Suppressor macrophage treated with lipopolysaccharide for 1 hour (primary cell): ENCODE measurements at regions not wholly inside any gene's neighbourhood (a gene's known extent, or its start where the extent isn't known, plus 50 kb on each side); places are given as distances from the start of the nearest gene placed in this dataset.
"Not testable (repeated sequence)": the region's sequence is repeated elsewhere in the genome, so short reads cannot be mapped to it uniquely, and the experiment has no call there.

Source experiments
- DNase-seq, 3 donors: peaks; one replicate each; pipeline ENCODE4 v3.0.0-alpha.2; 2020 to 2022

- DNase-seq: no peak
These were observed 253.4 kb upstream of the CNTNAP4 start for GRCh38 chr16:76023835-76024234.

DNA sequence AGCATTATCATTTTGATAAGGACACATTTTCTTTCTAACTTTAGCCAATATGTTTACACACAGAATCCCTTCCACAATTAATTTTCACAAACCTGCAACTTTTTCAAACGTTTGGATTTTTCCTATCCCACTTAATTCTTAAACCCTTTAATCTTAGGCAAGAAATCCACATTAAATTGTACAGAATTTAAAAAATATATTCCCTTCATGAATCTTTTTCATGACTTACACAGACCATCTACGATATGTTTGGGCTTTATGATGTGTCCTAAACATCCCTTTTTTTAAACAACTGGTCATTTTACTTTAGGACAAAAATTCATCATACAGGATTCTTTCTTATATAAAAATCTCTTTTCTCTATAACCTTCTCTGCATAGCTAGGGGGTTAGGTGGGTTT lies 241.5 kb upstream of the CNTNAP4 start:
- no peak for DNase-seq

DNA sequence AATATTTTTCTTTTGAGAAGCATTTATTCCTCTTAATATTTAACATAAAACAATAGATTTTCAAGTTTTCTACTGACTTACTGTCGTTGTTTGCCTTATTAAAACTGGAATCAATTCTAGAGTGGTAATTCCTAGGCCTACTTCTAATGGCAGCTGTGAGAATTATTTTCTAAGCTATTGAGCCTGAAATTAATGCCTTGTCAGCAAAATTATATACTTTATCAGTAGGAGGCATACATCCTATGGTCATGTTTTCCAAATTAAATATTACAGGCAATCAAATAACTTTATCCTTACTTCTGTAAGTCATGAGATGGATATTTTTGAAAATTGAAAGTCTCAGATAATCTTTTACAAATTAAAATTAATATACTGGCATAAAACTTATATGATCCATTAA lies 239.1 kb upstream of the CNTNAP4 start:
- no peak for DNase-seq

- no peak for DNase-seq
These were observed 224.5 kb upstream of the CNTNAP4 start for GRCh38 chr16:76052725-76053124.

- no peak for DNase-seq
These were observed 218.0 kb upstream of the CNTNAP4 start for GRCh38 chr16:76059186-76059585.

- no peak for DNase-seq
These were observed 217.5 kb upstream of the CNTNAP4 start for GRCh38 chr16:76059701-76060100.

DNA sequence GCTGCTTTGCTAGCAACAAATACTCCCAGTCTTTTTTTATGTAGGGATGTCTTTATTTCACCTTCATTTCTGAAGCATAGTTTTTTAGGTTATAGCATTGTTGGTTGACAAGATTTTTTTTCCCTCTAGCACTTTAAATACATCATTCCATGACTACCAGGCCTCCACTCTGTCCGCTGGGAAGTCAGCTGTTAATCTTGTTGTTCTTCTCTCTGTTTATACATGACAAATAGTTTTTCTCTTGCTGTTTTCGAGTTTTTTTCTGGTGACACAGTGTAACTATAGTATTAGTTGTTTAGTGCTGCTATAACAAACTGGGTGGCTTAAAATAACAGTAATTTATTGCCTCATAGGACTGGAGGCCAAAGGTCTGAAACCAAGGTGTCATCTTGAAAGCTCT lies 205.5 kb upstream of the CNTNAP4 start:
- DNase-seq: no peak

DNA sequence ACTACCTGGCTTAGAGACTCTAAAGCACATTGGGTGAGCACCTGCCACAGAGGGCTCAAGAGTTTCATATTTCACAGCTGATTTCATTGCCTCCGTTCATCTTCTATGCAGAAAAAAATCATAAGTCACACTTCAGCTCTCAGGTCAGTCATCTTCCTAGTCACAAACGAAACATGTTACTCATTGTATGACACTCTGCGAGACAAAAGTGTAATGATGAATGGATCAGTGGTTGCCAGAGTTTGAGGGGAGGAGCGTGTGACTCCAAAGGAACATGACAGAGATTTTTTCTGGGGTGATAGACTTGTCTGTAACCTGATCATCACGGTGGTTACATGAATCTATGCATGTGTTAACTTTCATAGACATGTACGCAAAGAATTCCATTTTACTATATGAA lies 195.2 kb upstream of the CNTNAP4 start:
- DNase-seq: no peak

DNA sequence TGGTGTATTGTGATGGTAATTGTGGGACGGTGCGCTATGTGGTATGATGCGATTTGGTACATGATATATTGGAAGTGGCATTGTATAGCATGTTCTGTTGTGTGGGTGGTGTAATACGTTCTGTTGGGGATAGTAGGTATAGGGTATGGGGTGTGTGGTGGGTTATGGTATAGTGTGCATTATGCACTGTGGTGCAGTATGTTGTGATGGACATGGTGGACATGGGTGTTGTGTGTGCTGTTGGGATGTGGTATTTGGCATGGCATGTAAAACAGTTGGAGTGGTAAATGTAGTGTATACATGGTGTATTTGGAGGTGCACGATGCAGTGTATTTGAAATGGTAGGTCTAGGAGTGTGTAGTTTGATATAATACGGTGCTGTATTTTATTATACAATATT lies 170.6 kb upstream of the CNTNAP4 start:
- no peak for DNase-seq

GRCh38 chr16:76108460-76108859 lies 168.7 kb upstream of the CNTNAP4 start:
- no peak for DNase-seq

GRCh38 chr16:76114681-76115080 lies 162.5 kb upstream of the CNTNAP4 start:
- DNase-seq: peak in 2 of 3 donors; percentile 4 to 17

- DNase-seq: no peak
These were observed 158.9 kb upstream of the CNTNAP4 start for GRCh38 chr16:76118344-76118743.

DNA sequence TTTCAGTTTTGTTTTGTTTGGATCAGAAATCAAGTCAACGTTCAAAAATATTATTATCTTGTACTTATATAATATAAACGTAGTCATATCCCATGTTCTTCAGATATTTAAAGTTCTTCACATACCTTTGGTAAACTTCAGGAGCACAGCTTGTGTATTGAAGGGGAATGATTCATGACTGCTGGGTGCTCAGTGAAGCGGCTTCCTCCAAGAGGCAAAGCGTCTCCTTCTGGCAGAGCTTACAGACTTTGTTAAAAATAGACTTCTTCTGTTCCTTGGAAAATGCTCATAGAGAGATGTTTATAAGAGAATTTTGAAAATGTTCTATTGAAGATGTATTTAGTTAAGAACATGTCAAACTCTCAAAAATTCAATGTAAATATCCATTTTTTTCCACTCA lies 155.6 kb upstream of the CNTNAP4 start:
- DNase-seq: no peak

GRCh38 chr16:76123966-76124365 lies 153.2 kb upstream of the CNTNAP4 start:
- DNase-seq: no peak

DNA sequence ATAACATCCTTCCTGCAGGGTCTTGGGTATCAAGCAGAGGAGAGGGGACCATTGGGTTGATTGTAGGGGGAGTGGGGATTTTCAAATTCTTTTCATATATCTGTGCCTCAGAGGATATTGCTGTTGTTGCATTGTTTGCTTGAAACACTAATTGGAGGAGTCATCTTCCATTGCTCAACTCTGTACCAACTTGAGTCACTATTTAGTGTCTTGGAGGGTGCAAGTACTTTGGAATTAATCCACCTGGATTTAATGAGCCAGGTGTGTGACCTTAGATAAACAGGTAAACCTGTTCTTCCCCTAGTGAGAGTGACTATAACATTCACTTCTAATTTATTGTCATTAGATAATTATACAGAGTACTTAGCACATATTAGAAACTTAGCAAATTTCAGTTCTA lies 151.3 kb upstream of the CNTNAP4 start:
- DNase-seq: no peak

GRCh38 chr16:76138056-76138455 lies 139.1 kb upstream of the CNTNAP4 start:
- not testable (repeated sequence) for DNase-seq

- no peak for DNase-seq
These were observed 119.6 kb upstream of the CNTNAP4 start for GRCh38 chr16:76157629-76158028.

DNA sequence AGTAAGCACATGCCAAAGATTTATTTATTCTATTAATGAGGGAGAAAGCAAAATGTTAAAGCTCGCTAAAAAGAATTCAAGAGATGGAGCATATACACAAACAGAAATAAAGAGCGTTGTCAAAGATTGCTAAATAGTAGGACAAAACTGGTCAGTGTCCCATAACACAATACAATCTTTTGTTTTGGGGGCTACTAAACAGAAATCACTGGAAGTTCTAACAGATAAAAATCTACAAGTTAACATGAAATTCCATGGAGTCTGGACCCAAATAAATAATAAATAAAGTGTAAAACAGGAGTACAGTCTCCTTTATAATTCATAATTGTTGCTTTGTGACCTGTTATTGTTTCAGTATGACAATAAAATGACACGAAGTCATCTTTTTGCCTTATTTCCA lies 115.2 kb upstream of the CNTNAP4 start:
- DNase-seq: no peak

DNA sequence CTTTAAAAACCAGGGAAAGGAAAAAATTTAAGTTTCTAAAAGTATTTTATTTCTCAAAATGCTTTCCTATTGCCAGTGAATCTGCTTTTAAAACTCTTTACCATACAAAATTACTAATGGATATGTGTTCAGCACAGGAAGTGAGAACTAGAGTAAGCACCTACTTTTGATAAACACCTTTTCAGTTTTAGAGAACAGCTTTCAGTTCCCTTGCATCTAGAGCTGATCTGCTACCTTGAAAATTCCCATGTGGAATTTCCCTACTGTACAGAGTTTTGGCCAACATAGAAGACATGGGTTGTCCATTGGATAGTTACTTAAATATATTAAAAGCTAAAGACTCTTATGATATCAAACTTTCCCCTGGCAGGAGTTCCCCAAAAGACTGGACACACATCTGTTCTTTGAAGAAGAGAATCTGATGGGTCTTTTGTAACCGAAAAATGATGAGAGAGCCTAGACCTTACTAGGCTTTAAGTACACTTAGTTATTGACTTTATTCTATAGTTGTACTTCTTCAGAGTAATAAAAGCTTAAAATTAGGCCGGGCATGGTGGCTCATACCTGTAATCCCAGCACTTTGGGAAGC lies 112.1 kb upstream of the CNTNAP4 start:
- no peak for DNase-seq

GRCh38 chr16:76175718-76176117 lies 101.5 kb upstream of the CNTNAP4 start:
- DNase-seq: no peak

GRCh38 chr16:76176153-76176552 lies 101.0 kb upstream of the CNTNAP4 start:
- no peak for DNase-seq

DNA sequence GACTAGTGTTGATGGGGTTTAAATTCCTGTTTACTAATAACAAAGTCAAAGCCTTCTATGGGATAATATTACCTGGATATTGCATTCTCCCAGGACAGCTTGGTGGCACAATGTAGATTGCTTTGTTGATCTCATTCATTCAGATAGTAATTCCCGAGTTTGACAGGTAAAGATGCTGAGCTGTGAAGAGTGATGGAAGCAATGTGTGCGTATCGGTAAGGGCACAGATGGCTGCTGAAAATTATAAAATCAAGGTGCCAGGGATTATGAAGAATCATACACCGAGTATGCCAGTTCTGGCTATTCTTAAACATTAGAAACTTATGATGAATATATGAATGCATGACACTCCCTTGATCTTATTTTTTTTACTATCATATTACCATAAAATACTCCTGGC lies 100.6 kb upstream of the CNTNAP4 start:
- no peak for DNase-seq

- DNase-seq: no peak
These were observed 95.1 kb upstream of the CNTNAP4 start for GRCh38 chr16:76182041-76182635.

DNA sequence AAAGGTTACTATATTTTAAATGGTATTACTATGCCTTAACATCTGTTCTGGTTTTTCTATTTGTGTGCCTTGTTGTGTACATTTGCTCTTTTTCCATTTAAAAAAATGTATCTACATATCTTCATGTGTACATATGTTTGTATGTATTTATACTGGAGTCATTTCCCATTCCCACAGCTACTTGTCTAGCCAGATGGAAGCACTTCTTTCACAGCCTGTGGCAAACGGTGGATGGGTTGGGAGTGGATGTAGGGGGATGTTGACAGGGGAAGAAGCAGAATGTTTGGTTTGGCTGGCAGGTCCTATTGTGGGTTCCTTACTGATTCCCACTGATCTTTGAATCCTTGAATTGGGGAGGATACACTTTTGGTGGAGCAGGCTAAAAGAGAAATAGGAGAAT lies 93.6 kb upstream of the CNTNAP4 start:
- no peak for DNase-seq

DNA sequence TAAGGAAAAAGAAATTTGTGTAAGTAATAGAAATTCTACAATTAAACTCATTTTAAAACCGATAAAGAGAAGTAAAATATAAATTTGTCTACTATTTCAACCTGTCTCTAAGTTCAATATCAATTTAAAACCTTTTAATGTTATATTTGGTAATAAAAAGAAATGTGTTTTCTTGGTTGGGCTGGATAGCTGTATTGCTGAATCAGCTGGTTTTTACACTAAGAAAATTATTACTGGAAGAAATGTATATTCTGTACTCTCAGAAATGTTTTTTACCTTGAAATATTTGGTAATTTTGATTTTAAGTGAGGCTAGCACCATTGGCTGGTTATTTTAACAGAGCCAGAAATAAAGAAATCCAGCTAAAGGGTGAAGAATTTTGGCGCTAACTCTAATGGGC lies 87.1 kb upstream of the CNTNAP4 start:
- no peak for DNase-seq
